H1 (cell line): ENCODE measurements at regions not wholly inside any gene's neighbourhood (a gene's known extent, or its start where the extent isn't known, plus 50 kb on each side); places are given as distances from the start of the nearest gene placed in this dataset.

Experiments used
- CTCF ChIA-PET: fragments of 300-600 bp; sonication (Branson Sonifier 250); formaldehyde crosslinking; loops from one replicate; lab custom pipeline; 2021; ENCODE audit not compliant: partially characterized antibody; lab: Charles Lee
- POLR2A ChIA-PET: fragments of 300-600 bp; sonication (Branson Sonifier 250); formaldehyde crosslinking; loops from one replicate; lab custom pipeline; 2021; ENCODE audit warnings: inconsistent platforms; ENCODE audit not compliant: partially characterized antibody; lab: Charles Lee
- DNase-seq, 2 experiments: peaks; one replicate each; pipeline versions ENCODE4 v3.0.0 to v3.0.0-alpha.2; 2010 to 2022; ENCODE audit warnings: low spot score in 2 of 2, low read depth in 1 of 2, mixed read lengths in 1 of 2
- FAIRE-seq: peaks from 2 replicates; lab custom pipeline; 2011; peaks lifted over from hg19 to GRCh38; lab: Jason Lieb, UNC
- H2AFZ ChIP-seq: 2 replicates; pipeline ENCODE4 v1.8.1; 2012; ENCODE audit warnings: low read length, inconsistent platforms
- H2AK5ac ChIP-seq: 2 replicates; pipeline ENCODE4 v1.6.1; 2013; ENCODE audit warnings: low read depth, low read length
- H2BK120ac ChIP-seq: replicated peaks from 2 replicates; pipeline ENCODE3; 2013; ENCODE audit warnings: low read depth, low read length, inconsistent platforms
- H2BK12ac ChIP-seq: 2 replicates; pipeline ENCODE4 v1.6.1; 2013; ENCODE audit warnings: low read depth, low read length
- H2BK15ac ChIP-seq: 2 replicates; pipeline ENCODE4 v1.6.1; 2013; ENCODE audit warnings: low read length
- H2BK20ac ChIP-seq: 2 replicates; pipeline ENCODE4 v1.6.1; 2013; ENCODE audit warnings: low read length
- H2BK5ac ChIP-seq: 2 replicates; pipeline ENCODE4 v1.6.1; 2013; ENCODE audit warnings: low read depth, low read length
- H3K14ac ChIP-seq: 2 replicates; pipeline ENCODE4 v1.6.1; 2013; ENCODE audit warnings: inconsistent platforms; ENCODE audit not compliant: insufficient read length
- H3K18ac ChIP-seq: 2 replicates; pipeline ENCODE4 v1.6.1; 2013; ENCODE audit warnings: low read length; ENCODE audit errors: extremely low read depth
- H3K23ac ChIP-seq: 2 replicates; pipeline ENCODE4 v1.6.1; 2013; ENCODE audit warnings: inconsistent platforms; ENCODE audit not compliant: insufficient read length
- H3K23me2 ChIP-seq: 2 replicates; pipeline ENCODE4 v1.6.1; 2013; ENCODE audit warnings: low read depth, low read length
- H3K27ac ChIP-seq: 2 replicates; pipeline ENCODE4 v1.6.1; 2011; ENCODE audit warnings: low read depth, low read length, inconsistent platforms
- H3K27me3 ChIP-seq, 4 experiments: replicated peaks in 1 of 4; 1 replicate in 1 of 4; 2 replicates in 3 of 4; pipeline versions ENCODE4 v1.6.1 to v1.8.1; 2011 to 2013; ENCODE audit warnings: low read length in 3 of 4, mild to moderate bottlenecking in 3 of 4, inconsistent platforms in 2 of 4, mixed read lengths in 2 of 4, moderate library complexity in 1 of 4; ENCODE audit not compliant: control insufficient read depth in 3 of 4, insufficient read depth in 3 of 4; ENCODE audit errors: extremely low read depth in 1 of 4
- H3K36me3 ChIP-seq, 4 experiments: 2 replicates each; pipeline versions ENCODE4 v1.6.1 to v1.8.1; 2011 to 2013; ENCODE audit warnings: mild to moderate bottlenecking in 4 of 4, low read length in 3 of 4, moderate library complexity in 2 of 4, control low read depth in 1 of 4, inconsistent platforms in 1 of 4; ENCODE audit not compliant: insufficient read depth in 4 of 4, control insufficient read depth in 2 of 4
- H3K4ac ChIP-seq: replicated peaks from 2 replicates; pipeline ENCODE3; 2013; ENCODE audit warnings: low read length, low read depth, mixed read lengths, inconsistent platforms; ENCODE audit not compliant: insufficient read length
- H3K4me1 ChIP-seq, 4 experiments: replicated peaks in 1 of 4; 1 replicate in 1 of 4; 2 replicates in 3 of 4; pipeline versions ENCODE4 v1.6.1 to v1.8.1; 2011 to 2013; ENCODE audit warnings: low read length in 3 of 4, inconsistent platforms in 2 of 4, mixed read lengths in 1 of 4; ENCODE audit not compliant: insufficient read depth in 4 of 4, control insufficient read depth in 3 of 4
- H3K4me2 ChIP-seq, 2 experiments: 2 replicates each; pipeline versions ENCODE4 v1.6.1 to v1.8.1; 2011 to 2013; ENCODE audit warnings: low read depth in 2 of 2, low read length in 2 of 2, control low read depth in 1 of 2, inconsistent platforms in 1 of 2, mild to moderate bottlenecking in 1 of 2; ENCODE audit not compliant: insufficient read depth in 1 of 2
- H3K4me3 ChIP-seq, 4 experiments: fragments of 200-600, 300-600 bp in 1 of 4; sonication (generic), shearing (Covaris generic), sonication (Bioruptor Twin) in 1 of 4; 2 replicates each; pipeline versions ENCODE4 v1.5.1 to v1.8.1; 2011 to 2016; ENCODE audit warnings: low read length in 4 of 4, low read depth in 3 of 4, control low read depth in 2 of 4, inconsistent platforms in 2 of 4, mild to moderate bottlenecking in 2 of 4, mixed read lengths in 1 of 4, moderate library complexity in 1 of 4; ENCODE audit not compliant: insufficient read depth in 2 of 4; ENCODE audit errors: extremely low read depth in 1 of 4
- H3K56ac ChIP-seq: replicated peaks from 2 replicates; pipeline ENCODE3; 2013; ENCODE audit warnings: low read depth, mild to moderate bottlenecking, mixed read lengths, low read length, inconsistent platforms; ENCODE audit not compliant: insufficient read length
- H3K79me1 ChIP-seq: 2 replicates; pipeline ENCODE4 v1.6.1; 2013; ENCODE audit warnings: low read depth, low read length, control low read depth
- H3K79me2 ChIP-seq, 2 experiments: 2 replicates each; pipeline versions ENCODE4 v1.6.1 to v1.8.1; 2012 to 2013; ENCODE audit warnings: low read length in 2 of 2, mild to moderate bottlenecking in 2 of 2, inconsistent platforms in 1 of 2; ENCODE audit not compliant: insufficient read depth in 2 of 2, control insufficient read depth in 1 of 2
- H3K9ac ChIP-seq, 4 experiments: replicated peaks in 1 of 4; 1 replicate in 1 of 4; 2 replicates in 3 of 4; pipeline versions ENCODE4 v1.6.1 to v1.8.1; 2011 to 2013; ENCODE audit warnings: low read depth in 3 of 4, low read length in 3 of 4, control low read depth in 2 of 4, mild to moderate bottlenecking in 2 of 4, moderate library complexity in 2 of 4, inconsistent platforms in 1 of 4; ENCODE audit errors: extremely low read depth in 1 of 4
- H3K9me3 ChIP-seq, 2 experiments: 2 replicates each; pipeline versions ENCODE4 v1.6.1 to v1.8.1; 2012 to 2013; ENCODE audit warnings: mild to moderate bottlenecking in 2 of 2, moderate library complexity in 2 of 2, control low read depth in 1 of 2, inconsistent platforms in 1 of 2, low read depth in 1 of 2, low read length in 1 of 2, mixed read lengths in 1 of 2; ENCODE audit not compliant: insufficient read depth in 2 of 2
- H4K20me1 ChIP-seq, 2 experiments: replicated peaks in 1 of 2; 2 replicates each; pipeline versions ENCODE3 to v1.8.1; 2011 to 2013; ENCODE audit warnings: inconsistent platforms in 2 of 2, low read length in 2 of 2, mild to moderate bottlenecking in 1 of 2; ENCODE audit not compliant: insufficient read depth in 2 of 2, control insufficient read depth in 1 of 2
- H4K5ac ChIP-seq: 2 replicates; pipeline ENCODE4 v1.6.1; 2013; ENCODE audit warnings: low read length, low read depth, mixed read lengths, inconsistent platforms; ENCODE audit not compliant: insufficient read length
- H4K8ac ChIP-seq: 2 replicates; pipeline ENCODE4 v1.8.0; 2013; ENCODE audit warnings: mild to moderate bottlenecking, moderate library complexity, low read length, inconsistent platforms; ENCODE audit not compliant: insufficient read depth; ENCODE audit errors: extremely low read depth
- H4K91ac ChIP-seq: replicated peaks from 2 replicates; pipeline ENCODE3; 2013; ENCODE audit warnings: low read length, mixed read lengths, inconsistent platforms; ENCODE audit not compliant: insufficient read length
- CEBPB ChIP-seq: IDR thresholded peaks from 2 replicates; pipeline ENCODE4 v1.6.1; 2012; ENCODE audit warnings: low read depth, low read length
- WGBS, 2 experiments: shearing (Covaris generic) in 1 of 2; methylation state at CpG; one replicate each; pipeline versions ENCODE4 v1.1.6 to v1.1.7; 2013 to 2015; ENCODE audit warnings: low lambda C conversion rate in 2 of 2, mixed read lengths in 2 of 2, inconsistent platforms in 1 of 2, low coverage in 1 of 2, missing lambda C conversion rate in 1 of 2; ENCODE audit not compliant: insufficient replicate concordance in 2 of 2, insufficient coverage in 1 of 2, insufficient read length in 1 of 2; ENCODE audit errors: extremely low coverage in 1 of 2, missing lambda C conversion rate in 1 of 2; 5-methylcytosine and 5-hydroxymethylcytosine counted together
- TF ChIP-seq, protein P1 (sequence below): IDR thresholded peaks from 2 replicates; pipeline ENCODE4 v1.6.1; 2011; ENCODE audit warnings: low read depth, mild to moderate bottlenecking, low read length; ENCODE audit not compliant: insufficient read depth

DNA sequence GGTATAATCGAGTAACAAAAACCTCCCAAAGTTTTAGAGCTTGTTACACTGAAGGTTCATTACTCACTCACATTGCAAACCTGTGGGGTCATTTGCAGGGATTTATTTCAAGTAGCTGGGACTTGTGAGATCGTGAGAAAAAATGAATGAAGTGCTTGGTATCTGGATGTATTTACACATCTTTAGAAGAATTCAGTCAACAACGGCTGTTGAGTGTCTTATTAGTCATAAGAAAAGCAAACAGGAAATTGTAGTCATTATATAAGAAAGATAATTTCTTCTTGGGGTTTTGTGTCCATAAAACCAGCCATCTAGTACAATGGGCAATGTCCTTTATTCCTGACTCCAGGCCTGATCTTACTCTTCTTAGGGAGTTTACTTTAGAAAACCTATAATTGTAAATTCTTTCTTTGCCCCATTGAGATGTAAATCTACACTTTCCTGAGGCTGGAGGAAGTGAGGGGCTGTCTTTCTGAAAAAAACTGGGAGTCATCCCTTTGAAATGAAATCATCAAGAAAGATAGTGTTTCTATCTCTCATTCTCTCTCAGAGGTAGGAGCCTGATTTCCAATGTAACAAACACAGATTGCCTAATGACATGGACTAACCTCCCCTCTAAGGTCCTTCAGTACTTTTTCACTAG lies 202.5 kb upstream of the ASCC3 start:
- FAIRE-seq (no peak), DNase-seq (no peak)
- no peak overlapping the region for H3K56ac ChIP-seq
- TF ChIP-seq CEBPB = peak; percentile 49; the same call in 1 of the 2 replicates
- TF ChIP-seq, protein P1, sequence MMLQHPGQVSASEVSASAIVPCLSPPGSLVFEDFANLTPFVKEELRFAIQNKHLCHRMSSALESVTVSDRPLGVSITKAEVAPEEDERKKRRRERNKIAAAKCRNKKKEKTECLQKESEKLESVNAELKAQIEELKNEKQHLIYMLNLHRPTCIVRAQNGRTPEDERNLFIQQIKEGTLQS = no peak
- H4K20me1 ChIP-seq = no peaks in the 10 kb centered on the region
- 55% methylated on average over 3 of the region's 3 CpGs; no CpG with 5 or more reads in 1 of the 2 experiments for WGBS, 2 experiments
- peak overlapping the region in 1 of 2 experiments; percentile 24; a peak in 2 of 4 replicates for H3K4me2 ChIP-seq
- peak overlapping the region; percentile 0 for H4K5ac ChIP-seq
- H3K9me3 ChIP-seq = no peaks in the 10 kb centered on the region
- H3K27ac ChIP-seq = no peak overlapping the region
- no peaks in the 10 kb centered on the region for H3K79me1 ChIP-seq
- no peak overlapping the region for H3K4ac ChIP-seq
- peak overlapping the region in 1 of 4 experiments; percentile 11; a peak in 1 of 8 replicates for H3K4me3 ChIP-seq
- H2AFZ ChIP-seq = peak overlapping the region; percentile 10; the same call in 1 of the 2 replicates
- no peak overlapping the region for H4K91ac ChIP-seq
- H2BK5ac ChIP-seq = no peak overlapping the region
- H3K36me3 ChIP-seq = no peaks in the 10 kb centered on the region
- no peak overlapping the region for H3K23ac ChIP-seq
- H3K79me2 ChIP-seq = no peaks in the 10 kb centered on the region
- H2BK20ac ChIP-seq = no peak overlapping the region
- no peak overlapping the region for H3K14ac ChIP-seq
- no peaks in the 10 kb centered on the region for H3K27me3 ChIP-seq
- no peak overlapping the region for H2BK12ac ChIP-seq
- H3K18ac ChIP-seq = no peak overlapping the region
- no peak overlapping the region for H2AK5ac ChIP-seq
- H2BK15ac ChIP-seq = no peak overlapping the region
- no peak overlapping the region for H4K8ac ChIP-seq
- H3K4me1 ChIP-seq = peaks cover 0 to 10% (median 2%) of the 10 kb centered on the region in 4 experiments; a peak in 3 of 7 replicates
- H3K23me2 ChIP-seq = no peaks in the 10 kb centered on the region
- no peak overlapping the region for H2BK120ac ChIP-seq
- ChIA-PET CTCF (no interaction called here), POLR2A (interaction anchor here (0.8 kb wide), 1 partner anchor 398 kb away, joined by 3 read pairs; no protein-coding TSS in a partner anchor)
- H3K9ac ChIP-seq = no peak overlapping the region
